Peyer's patch (tissue), 4 donors: ENCODE measurements at regions not wholly inside any gene's neighbourhood (a gene's known extent, or its start where the extent isn't known, plus 50 kb on each side); places are given as distances from the start of the nearest gene placed in this dataset.

ENCODE experiments used
- DNase-seq, 3 donors: peaks; one replicate each; pipeline ENCODE4 v3.0.0-alpha.2; 2017 to 2019
- H3K27ac ChIP-seq, 4 donors: fragments of 200-600 bp; sonication (generic); one replicate each; pipeline ENCODE4 v1.5.1; 2016 to 2019
- H3K27me3 ChIP-seq, 2 donors: fragments of 200-600 bp; sonication (generic); one replicate each; pipeline ENCODE4 v1.5.1; 2019
- H3K36me3 ChIP-seq, 3 donors: fragments of 200-600 bp; sonication (generic); one replicate each; pipeline ENCODE4 v1.5.1; 2016 to 2019
- H3K4me1 ChIP-seq, 4 donors: fragments of 200-600 bp; sonication (generic); one replicate each; pipeline ENCODE4 v1.5.1; 2016 to 2019
- H3K4me3 ChIP-seq, 4 donors: fragments of 200-600 bp; sonication (generic); 1 replicate in 3 of 4; 2 replicates in 1 of 4; pipeline ENCODE4 v1.5.1; 2016 to 2019; ENCODE audit warnings: mild to moderate bottlenecking in 1 of 4
- H3K9me3 ChIP-seq, 4 donors: fragments of 200-600 bp; sonication (generic); one replicate each; pipeline ENCODE4 v1.5.1; 2016 to 2019; ENCODE audit warnings: mild to moderate bottlenecking in 1 of 4
- CTCF ChIP-seq, 6 experiments: fragments of 450-650 bp in 4 of 6; fragments of 200-600 bp in 2 of 6; sonication (generic) in 1 of 6; IDR thresholded peaks; one replicate each; pipeline ENCODE4 v1.5.1; 2017 to 2019; ENCODE audit warnings: antibody characterized with exemption in 6 of 6, mild to moderate bottlenecking in 3 of 6, moderate library complexity in 1 of 6
- POLR2A ChIP-seq, 2 donors: fragments of 450-650 bp; IDR thresholded peaks; one replicate each; pipeline ENCODE4 v1.5.1; 2017; ENCODE audit warnings: antibody characterized with exemption in 2 of 2, mild to moderate bottlenecking in 2 of 2, moderate library complexity in 2 of 2

- Histone ChIP-seq H3K36me3 (no peaks in the 10 kb centered on the region), H3K27ac (no peak overlapping the region), H3K9me3 (no peaks in the 10 kb centered on the region), H3K4me3 (no peak overlapping the region), H3K4me1 (peaks cover 0 to 4% (median 0%) of the 10 kb centered on the region in 4 donors), H3K27me3 (no peaks in the 10 kb centered on the region)
- no peak for TF ChIP-seq CTCF (IDR thresholded peaks at IDR 0.05)
- no peak for TF ChIP-seq POLR2A (IDR thresholded peaks at IDR 0.05)
- no peak for DNase-seq
These were observed 104.8 kb upstream of the SHH start for GRCh38 chr7:155916926-155917655.

GRCh38 chr7:155914341-155914740 is 102.1 kb upstream of the SHH start:
- H3K4me1 ChIP-seq, result peaks cover 0 to 2% (median 0%) of the 10 kb centered on the region in 4 donors
- H3K27ac ChIP-seq, result no peak overlapping the region
- no peak for DNase-seq
- H3K36me3 ChIP-seq, result no peaks in the 10 kb centered on the region
- no peak for TF ChIP-seq CTCF (IDR thresholded peaks at IDR 0.05)
- TF ChIP-seq POLR2A (IDR thresholded peaks at IDR 0.05), result no peak
- H3K4me3 ChIP-seq, result no peak overlapping the region
- H3K9me3 ChIP-seq, result no peaks in the 10 kb centered on the region
- no peaks in the 10 kb centered on the region for H3K27me3 ChIP-seq

- Histone ChIP-seq H3K27me3 (no peaks in the 10 kb centered on the region), H3K4me3 (no peak overlapping the region), H3K27ac (no peak overlapping the region), H3K9me3 (no peaks in the 10 kb centered on the region), H3K4me1 (no peaks in the 10 kb centered on the region), H3K36me3 (no peaks in the 10 kb centered on the region)
- DNase-seq, result no peak
- TF ChIP-seq POLR2A (IDR thresholded peaks at IDR 0.05) (no peak), CTCF (IDR thresholded peaks at IDR 0.05) (no peak)
These were observed 101.5 kb upstream of the SHH start for GRCh38 chr7:155913719-155914118.

GRCh38 chr7:155913291-155913690 is 101.0 kb upstream of the SHH start:
- Histone ChIP-seq H3K4me1 (no peaks in the 10 kb centered on the region), H3K27me3 (no peaks in the 10 kb centered on the region), H3K36me3 (no peaks in the 10 kb centered on the region), H3K27ac (no peak overlapping the region), H3K4me3 (no peak overlapping the region), H3K9me3 (no peaks in the 10 kb centered on the region)
- DNase-seq, result no peak
- TF ChIP-seq POLR2A (IDR thresholded peaks at IDR 0.05) (no peak), CTCF (IDR thresholded peaks at IDR 0.05) (no peak)

- Histone ChIP-seq H3K36me3 (no peaks in the 10 kb centered on the region), H3K4me3 (no peak overlapping the region), H3K27me3 (no peaks in the 10 kb centered on the region), H3K4me1 (no peaks in the 10 kb centered on the region), H3K9me3 (no peaks in the 10 kb centered on the region), H3K27ac (no peak overlapping the region)
- no peak for DNase-seq
- TF ChIP-seq POLR2A (IDR thresholded peaks at IDR 0.05), result no peak
- no peak for TF ChIP-seq CTCF (IDR thresholded peaks at IDR 0.05)
These were observed 99.3 kb upstream of the SHH start for GRCh38 chr7:155911471-155912105.
